HG03097 (cell line): ENCODE measurements at regions not wholly inside any gene's neighbourhood (a gene's known extent, or its start where the extent isn't known, plus 50 kb on each side); places are given as distances from the start of the nearest gene placed in this dataset.
"Not testable (repeated sequence)": the region's sequence is repeated elsewhere in the genome, so short reads cannot be mapped to it uniquely, and the experiment has no call there.

Source experiments
- ATAC-seq: cut with Tn5 transposase; IDR thresholded peaks from one replicate; pipeline ENCODE4 v1.9.1; 2021; ENCODE audit not compliant: unreplicated experiment, low FRiP score

GRCh38 chr1:168490306-168490705 lies 53.5 kb downstream of the XCL2 start:
- no peak for ATAC-seq

- no peak for ATAC-seq
Observed at GRCh38 chr1:168488138-168488537, 55.7 kb downstream of the XCL2 start.

- ATAC-seq = not testable (repeated sequence)
Observed at GRCh38 chr1:168486820-168487219, 57.0 kb downstream of the XCL2 start.

GRCh38 chr1:168485048-168485447 lies 58.7 kb downstream of the XCL2 start:
- ATAC-seq = no peak

- no peak for ATAC-seq
Observed at GRCh38 chr1:168484083-168484482, 59.7 kb downstream of the XCL2 start.

- no peak for ATAC-seq
Observed at GRCh38 chr1:168483539-168483938, 60.3 kb downstream of the XCL2 start.

GRCh38 chr1:168482106-168482505 lies 61.7 kb downstream of the XCL2 start:
- ATAC-seq = no peak

GRCh38 chr1:168481586-168481985 lies 62.2 kb downstream of the XCL2 start:
- no peak for ATAC-seq

- ATAC-seq = no peak
Observed at GRCh38 chr1:168480997-168481396, 62.8 kb downstream of the XCL2 start.

- no peak for ATAC-seq
Observed at GRCh38 chr1:168477792-168478191, 66.0 kb downstream of the XCL2 start.

- ATAC-seq = no peak
Observed at GRCh38 chr1:168476588-168477385, 67.0 kb downstream of the XCL2 start.

GRCh38 chr1:168474322-168474721 lies 69.5 kb downstream of the XCL2 start:
- ATAC-seq = no peak

- no peak for ATAC-seq
Observed at GRCh38 chr1:168473126-168473525, 70.7 kb downstream of the XCL2 start.

- ATAC-seq = no peak
Observed at GRCh38 chr1:168472223-168472622, 71.6 kb downstream of the XCL2 start.

GRCh38 chr1:168470901-168471431 lies 72.8 kb downstream of the XCL2 start:
- ATAC-seq = no peak

GRCh38 chr1:168469690-168470089 lies 74.1 kb downstream of the XCL2 start:
- no peak for ATAC-seq

GRCh38 chr1:168468822-168469221 lies 75.0 kb downstream of the XCL2 start:
- no peak for ATAC-seq

- ATAC-seq = no peak
Observed at GRCh38 chr1:168468042-168468809, 75.6 kb downstream of the XCL2 start.

GRCh38 chr1:168467452-168467851 lies 76.3 kb downstream of the XCL2 start:
- peak; percentile 26 for ATAC-seq

GRCh38 chr1:168466714-168467131 lies 77.1 kb downstream of the XCL2 start:
- ATAC-seq = peak; percentile 45

GRCh38 chr1:168466092-168466713 lies 77.6 kb downstream of the XCL2 start:
- peak; percentile 41 for ATAC-seq
